ELR (cell line): ENCODE measurements at regions not wholly inside any gene's neighbourhood (a gene's known extent, or its start where the extent isn't known, plus 50 kb on each side); places are given as distances from the start of the nearest gene placed in this dataset.
"Not testable (repeated sequence)": the region's sequence is repeated elsewhere in the genome, so short reads cannot be mapped to it uniquely, and the experiment has no call there.

Source experiments
- DNase-seq: peaks from one replicate; pipeline ENCODE4 v3.0.0-alpha.2; 2015; ENCODE audit warnings: low read depth

GRCh38 chr6:80633412-80633811, 526.9 kb downstream of the BCKDHB start:
- DNase-seq, result no peak

DNA sequence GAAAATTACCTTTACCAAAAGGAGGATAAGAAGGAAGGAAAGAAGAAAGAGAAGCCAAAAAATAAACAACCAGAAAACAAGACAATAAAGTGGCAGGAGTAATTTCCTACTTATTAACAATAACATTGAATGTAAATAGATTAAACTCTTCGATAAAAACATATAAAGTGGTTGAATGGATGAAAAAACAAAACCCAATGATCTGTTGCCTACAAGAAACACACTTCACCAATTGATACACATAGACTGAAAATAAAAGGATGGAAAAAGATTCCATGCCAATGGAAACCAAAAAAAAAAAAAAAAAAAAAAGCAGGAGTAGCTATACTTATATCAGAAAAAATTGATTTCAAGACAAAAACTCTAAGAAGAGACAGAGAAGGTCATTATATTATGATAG, 518.9 kb downstream of the BCKDHB start:
- DNase-seq, result no peak

DNA sequence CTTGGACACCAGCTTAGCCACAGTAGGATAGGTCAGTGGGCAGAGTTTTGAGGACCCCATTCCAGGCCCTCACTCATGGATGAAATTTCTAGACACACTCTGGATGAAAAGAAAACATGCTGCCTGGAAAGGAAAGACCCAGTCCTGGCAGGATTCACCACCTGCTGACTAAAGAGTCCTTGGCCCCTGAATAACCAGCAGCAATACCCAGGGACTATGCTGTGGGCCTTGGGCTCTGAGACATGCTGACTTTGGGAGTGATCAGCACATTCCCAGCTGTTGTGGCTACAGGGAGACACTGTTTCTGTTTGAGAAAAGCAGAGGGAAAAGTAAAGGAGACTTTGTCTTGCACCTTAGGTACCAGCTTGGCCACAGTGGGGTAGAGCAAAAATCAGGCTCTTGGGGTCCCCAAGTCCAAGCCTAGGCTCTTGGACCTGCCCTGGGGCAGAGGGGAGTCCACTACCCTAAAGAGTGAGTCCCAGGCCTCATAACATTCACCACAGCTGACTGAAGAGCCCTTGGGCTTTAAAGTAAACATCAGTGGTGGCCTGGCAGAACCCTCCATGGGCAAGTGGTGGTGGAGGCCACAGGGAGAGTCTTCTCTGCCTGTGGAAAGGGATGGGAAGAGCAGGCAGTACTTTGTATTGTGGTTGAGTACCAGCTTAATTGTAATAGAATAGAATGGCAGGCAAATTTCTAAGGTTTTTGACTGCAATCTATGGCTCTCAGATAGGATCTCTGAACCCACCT, 516.8 kb downstream of the BCKDHB start:
- DNase-seq, result no peak

DNA sequence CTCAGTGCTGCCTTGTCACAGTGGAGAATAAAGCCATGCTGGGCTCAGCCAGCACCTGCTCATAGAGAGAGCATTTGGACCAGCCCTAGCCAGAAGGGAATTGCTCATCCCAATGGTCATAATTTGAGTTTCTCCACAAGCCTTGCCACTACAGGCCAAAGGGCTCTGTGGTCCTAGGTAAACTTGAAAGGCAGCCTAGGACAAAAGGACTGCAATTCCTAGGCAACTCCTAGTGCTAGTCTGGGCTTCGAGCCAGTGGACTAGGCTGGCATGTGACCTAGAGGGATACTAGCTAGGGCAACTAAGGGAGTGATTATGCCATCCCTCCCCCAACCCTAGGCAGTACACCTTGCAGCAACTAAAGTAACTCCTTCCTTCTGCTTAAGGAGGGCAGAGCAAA, 516.2 kb downstream of the BCKDHB start:
- DNase-seq, result no peak

GRCh38 chr6:80618953-80619352, 512.5 kb downstream of the BCKDHB start:
- peak; percentile 55 for DNase-seq

- DNase-seq, result peak; percentile 81
These were observed 504.4 kb downstream of the BCKDHB start for GRCh38 chr6:80610846-80611245.

GRCh38 chr6:80608881-80609280, 502.4 kb downstream of the BCKDHB start:
- peak; percentile 78 for DNase-seq

DNA sequence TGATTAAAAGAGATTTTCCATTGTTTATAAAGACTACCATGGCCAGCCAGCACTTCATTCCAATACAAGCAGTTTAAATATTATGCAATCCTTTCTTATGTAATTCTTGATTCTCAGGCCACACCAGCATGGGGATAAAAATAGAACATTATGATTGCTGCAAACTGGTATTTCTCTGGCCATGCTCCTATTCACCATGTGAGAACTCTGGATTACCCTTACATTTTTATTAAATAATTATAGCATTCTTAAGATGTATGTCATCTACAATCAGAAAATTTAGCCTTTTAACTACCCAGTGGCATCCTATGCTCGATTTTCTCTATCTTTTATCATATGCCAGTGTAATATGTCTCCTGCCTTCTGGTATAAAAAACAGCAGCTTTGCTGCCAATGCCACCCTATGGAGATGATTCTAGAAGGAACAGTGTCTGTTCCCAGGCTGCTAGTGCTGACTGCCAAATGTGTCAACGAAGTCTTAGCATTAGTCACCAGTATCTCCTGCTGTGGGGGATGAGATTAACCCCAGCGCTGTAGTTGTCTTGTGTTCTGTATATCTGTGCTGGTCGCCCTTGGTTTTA, 501.4 kb downstream of the BCKDHB start:
- DNase-seq, result peak; percentile 93

DNA sequence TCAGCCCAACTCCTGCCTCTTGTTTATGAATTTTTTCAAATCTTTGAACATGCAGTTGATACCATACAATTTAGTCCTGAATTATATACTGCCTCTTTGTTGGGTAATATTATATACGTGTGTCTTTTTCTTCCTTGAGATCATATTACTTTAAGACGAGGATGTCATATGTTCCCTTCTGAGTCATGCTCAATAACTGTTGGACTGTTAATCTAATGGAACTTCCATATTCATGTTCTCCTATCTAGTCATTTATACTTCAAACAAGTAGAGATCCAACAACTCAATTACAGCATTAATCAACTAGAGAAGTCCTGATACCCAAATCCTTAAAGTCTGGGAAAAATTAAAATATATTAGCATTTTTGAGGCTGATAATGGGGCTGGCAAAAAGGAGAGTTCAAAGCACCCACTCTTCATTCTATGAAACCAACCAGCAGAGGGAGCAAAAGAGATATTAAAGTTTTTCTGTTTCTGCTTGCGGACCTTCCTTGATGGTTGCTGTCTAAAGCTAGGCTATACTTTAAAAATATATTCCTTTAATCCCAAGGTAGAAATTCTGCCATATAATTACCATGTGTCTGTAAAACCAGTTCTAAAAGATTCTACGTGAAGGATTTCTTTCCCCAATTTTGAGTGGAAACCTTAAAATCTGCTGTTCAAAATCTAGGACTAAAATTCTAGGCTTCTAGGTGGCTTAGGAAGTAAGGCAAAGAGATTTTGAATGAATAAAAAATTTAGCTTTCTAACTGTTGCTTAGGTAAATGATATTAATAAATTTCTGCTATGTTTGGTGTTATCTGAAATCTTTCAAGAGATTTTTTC, 498.9 kb downstream of the BCKDHB start:
- DNase-seq, result peak; percentile 74

- DNase-seq, result no peak
These were observed 497.2 kb downstream of the BCKDHB start for GRCh38 chr6:80603679-80604078.

DNA sequence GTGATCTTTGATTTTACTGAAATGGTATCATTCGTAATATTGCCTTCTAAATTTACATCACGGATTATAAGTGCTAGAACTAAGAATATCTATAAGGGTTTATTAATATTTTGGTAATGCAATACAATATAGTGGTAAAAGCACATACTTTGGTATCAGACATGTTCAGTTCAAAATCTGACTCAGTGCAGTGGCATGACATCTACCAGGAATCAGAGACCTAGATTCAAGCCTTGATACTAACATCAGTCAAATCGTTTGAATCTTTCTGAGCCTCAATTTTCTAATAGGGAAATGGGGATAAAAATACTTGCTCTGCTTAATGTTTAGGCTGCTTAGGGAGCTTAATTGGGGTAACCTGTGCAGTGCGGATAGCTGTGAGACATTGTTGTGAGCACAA, 488.0 kb downstream of the BCKDHB start:
- DNase-seq, result peak; percentile 33

- DNase-seq, result no peak
These were observed 486.0 kb downstream of the BCKDHB start for GRCh38 chr6:80592436-80592835.

DNA sequence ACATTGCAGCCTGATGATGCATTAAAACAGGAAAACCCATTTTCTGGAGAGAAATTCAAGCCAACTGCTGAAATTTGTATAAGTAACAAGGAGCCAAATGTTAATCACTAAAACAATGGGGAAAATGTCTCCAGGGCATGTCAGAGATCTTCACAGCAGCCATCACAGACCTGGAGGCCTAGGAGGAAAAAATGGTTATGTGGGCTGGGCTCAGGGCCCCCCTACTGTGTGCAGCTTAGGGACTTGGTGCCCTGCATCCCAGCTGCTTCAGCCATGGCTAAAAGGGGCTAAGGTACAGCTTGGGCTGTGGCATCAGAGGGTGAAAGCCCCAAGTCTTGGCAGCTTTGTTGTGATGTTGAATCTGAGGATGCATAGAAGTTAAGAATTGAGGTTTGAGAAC, 479.8 kb downstream of the BCKDHB start:
- DNase-seq, result no peak

GRCh38 chr6:80579391-80580023, 473.0 kb downstream of the BCKDHB start:
- no peak for DNase-seq

DNA sequence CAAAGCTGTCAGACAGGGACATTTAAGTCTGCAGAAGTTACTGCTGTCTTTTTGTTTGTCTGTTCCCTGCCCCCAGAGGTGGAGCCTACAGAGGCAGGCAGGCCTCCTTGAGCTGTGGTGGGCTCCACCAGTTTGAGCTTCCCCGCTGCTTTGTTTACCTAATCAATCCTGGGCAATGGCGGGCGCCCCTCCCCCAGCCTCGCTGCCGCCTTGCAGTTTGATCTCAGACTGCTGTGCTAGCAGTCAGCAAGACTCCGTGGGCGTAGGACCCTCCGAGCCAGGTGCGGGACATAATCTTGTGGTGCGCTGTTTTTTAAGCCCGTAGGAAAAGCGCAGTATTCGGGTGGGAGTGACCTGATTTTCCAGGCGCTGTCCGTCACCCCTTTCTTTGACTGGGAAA, 466.8 kb downstream of the BCKDHB start:
- not testable (repeated sequence) for DNase-seq

DNA sequence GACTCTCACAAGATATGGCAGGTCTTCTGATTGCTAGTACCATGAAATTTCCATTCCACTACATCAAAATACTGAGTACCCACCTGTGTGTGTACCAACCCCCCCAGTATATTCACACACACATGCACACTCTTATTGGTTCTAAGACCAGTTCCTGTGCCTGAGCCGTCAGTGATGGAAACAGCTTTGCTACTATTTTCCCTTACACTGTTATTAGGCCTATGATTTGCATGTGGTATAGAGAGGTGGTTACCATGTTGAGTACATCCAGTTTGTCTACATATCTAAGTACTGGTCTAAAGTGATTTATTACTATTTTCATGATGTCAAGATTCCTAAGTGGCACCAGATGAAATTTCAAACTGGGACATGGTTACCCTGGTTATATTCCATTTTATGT, 459.9 kb downstream of the BCKDHB start:
- DNase-seq, result no peak

DNA sequence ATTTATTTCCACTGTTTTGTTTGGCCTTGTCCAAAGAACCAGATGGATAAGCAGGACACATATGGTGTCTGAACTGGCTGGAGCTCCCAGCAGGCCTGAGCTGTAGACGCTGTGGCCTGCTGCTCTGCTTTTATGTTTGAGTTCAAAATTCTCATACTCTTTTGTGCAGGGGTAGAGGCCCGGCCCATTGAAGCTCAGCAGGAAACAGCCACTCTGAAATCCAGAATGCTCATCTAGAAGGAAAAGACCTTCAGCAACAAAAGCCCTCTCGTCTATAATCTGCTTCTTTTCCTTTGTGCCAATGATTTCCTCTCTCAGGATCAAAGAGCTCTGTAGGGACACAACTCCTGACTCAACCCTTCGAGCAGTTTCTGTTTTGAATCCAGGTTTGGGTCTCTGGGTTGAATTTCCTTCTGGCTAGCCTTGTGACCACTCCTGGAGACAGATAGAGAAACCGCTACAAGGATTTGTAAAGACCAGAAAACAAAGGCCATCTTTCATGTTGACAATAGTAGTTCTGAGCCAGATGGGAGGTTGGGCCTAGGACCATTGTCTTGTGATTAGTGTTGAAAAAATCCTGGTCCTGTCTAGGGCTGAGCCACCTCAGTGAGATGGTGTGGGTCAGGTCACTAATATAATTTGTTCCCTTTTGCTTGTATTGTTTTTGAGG, 446.7 kb downstream of the BCKDHB start:
- DNase-seq, result no peak

GRCh38 chr6:80550748-80551147, 444.3 kb downstream of the BCKDHB start:
- DNase-seq, result no peak

DNA sequence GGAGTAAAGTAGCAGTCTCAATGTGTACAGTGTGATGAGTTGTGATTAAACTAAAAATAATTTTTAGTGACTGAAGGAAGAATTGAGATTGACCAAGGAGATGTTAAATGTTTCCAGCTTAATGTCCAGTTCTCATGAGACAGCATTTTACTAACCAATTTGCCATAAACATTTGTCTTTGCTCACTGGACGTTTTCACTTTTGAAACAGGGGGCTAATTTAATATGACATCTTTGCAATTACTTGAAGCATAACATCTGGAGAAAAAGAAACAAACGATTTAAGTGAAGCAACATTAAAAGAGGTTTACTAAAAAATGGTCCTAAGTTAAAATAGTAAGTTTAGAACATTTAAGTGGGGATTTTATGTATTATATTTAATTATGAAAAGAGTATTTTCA, 443.8 kb downstream of the BCKDHB start:
- no peak for DNase-seq

- no peak for DNase-seq
These were observed 442.1 kb downstream of the BCKDHB start for GRCh38 chr6:80548532-80548931.

DNA sequence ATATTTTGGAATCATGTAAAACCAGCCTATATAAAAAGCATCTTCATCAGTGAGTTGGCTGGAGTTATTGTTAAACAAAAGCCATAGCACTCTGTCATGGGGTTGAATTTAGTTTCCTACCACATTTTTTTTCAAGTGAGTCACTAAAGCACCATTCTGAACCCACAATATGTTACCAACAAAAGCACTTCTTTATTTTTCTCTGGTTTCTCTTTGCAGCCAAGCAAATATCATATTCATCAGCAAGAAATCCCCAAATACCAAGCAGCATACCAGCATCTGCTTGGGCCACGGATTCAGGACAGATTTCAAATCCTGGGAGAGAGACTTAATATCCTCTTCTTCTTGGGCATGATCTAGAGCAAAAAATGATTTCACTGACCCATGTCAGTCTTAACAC, 441.4 kb downstream of the BCKDHB start:
- DNase-seq, result peak; percentile 79
